T-helper 2 cell treated with Interferon-gamma antibody and Interleukin-4, amounts not matched to agents 100 ng/mL and 5 ng/mL, for 36 hours (primary cell): ENCODE measurements at regions not wholly inside any gene's neighbourhood (a gene's known extent, or its start where the extent isn't known, plus 50 kb on each side); places are given as distances from the start of the nearest gene placed in this dataset.
"Not testable (repeated sequence)": the region's sequence is repeated elsewhere in the genome, so short reads cannot be mapped to it uniquely, and the experiment has no call there.

Experiments used
- intact Hi-C: fragments of 100-400 bp; cut with micrococcal nuclease; formaldehyde crosslinking; loops from one replicate; pipeline ENCODE4 v1.15.1; 2023

DNA sequence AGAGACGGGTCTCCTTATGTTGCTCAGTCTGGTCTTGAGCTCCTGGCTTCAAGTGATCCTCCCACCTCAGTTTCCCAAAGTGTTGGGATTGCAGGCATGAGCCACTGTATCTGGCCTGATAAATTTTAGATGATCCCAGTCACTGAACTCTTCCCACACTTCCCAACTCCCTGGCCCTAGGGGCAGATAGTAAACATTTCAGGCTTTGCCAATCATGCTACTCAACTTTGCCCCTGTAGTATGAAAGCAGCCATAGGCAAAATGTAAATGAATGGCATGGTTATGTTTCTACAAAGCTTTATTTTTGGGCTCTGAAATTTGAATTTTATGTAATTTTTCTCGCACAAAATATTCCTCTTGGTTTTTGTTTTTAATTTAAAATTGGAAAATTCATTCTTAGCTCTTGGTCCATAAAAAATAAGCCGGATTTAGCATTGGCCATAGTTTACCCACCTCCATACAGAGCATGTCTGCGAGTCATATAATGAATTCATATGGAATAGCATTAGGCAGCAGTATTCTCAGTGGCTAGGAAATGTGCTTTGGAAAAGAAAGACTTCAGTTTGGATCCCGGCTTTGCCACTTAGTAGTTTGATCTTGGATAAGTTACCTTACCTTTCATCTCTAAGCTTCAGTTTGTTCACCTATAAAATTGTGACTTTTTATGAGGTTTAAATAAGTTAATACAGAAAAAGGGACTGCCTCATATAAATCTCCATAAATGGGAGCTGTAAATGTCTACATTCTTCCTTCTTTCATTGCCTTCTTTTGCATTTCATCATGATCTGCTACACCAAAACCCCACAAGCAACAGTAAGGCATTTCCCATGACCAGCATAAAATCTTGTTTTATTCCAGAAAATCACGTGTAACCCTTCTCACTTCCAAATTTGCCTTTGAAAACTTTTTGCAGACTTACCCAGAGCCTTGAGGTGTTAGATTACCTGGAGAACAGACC is 360.3 kb upstream of the TPM1 start:
- intact Hi-C loops = no loop called here

GRCh38 chr15:62683192-62683591 is 359.4 kb upstream of the TPM1 start:
- intact Hi-C loops = not testable (repeated sequence)

GRCh38 chr15:62684123-62684808 is 358.3 kb upstream of the TPM1 start:
- intact Hi-C loops = no loop called here

GRCh38 chr15:62691008-62691407 is 351.5 kb upstream of the TPM1 start:
- intact Hi-C loops = no loop called here

GRCh38 chr15:62697636-62698035 is 344.9 kb upstream of the TPM1 start:
- intact Hi-C loops = no loop called here

DNA sequence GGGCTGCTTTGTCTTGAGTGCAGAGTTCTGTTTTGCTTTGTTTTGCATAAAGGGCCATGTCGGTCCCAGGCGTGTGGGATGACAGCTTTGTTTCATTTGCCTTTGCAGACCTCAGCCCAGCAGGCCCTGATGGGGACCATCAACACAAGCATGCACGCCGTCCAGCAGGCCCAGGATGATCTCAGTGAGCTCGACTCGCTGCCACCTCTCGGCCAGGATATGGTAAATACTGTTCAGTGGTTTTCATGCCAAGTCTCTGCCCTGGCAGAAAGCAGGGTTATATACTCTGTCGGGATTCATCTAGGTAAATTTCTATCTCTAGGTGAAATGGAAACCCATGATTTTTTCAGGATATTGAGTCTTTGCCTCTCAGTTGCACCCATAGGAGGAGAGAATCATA is 343.9 kb upstream of the TPM1 start:
- intact Hi-C loops = no loop called here

- intact Hi-C loops = no loop called here
Measured at GRCh38 chr15:62706317-62706716, 336.2 kb upstream of the TPM1 start.

DNA sequence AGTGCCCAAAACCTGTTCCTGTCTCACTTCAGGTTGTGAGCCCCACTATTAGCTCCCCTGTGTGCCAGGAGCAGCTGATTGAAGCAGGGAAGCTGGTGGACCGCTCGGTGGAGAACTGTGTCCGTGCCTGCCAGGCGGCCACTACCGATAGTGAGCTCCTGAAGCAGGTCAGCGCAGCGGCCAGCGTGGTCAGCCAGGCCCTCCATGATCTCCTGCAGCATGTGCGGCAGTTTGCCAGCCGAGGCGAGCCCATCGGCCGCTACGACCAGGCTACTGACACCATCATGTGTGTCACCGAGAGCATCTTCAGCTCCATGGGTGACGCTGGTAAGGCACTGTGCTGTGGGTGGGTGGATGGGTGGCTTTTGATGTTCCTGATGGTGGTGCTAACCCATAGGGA is 334.1 kb upstream of the TPM1 start:
- intact Hi-C loops = no loop called here

DNA sequence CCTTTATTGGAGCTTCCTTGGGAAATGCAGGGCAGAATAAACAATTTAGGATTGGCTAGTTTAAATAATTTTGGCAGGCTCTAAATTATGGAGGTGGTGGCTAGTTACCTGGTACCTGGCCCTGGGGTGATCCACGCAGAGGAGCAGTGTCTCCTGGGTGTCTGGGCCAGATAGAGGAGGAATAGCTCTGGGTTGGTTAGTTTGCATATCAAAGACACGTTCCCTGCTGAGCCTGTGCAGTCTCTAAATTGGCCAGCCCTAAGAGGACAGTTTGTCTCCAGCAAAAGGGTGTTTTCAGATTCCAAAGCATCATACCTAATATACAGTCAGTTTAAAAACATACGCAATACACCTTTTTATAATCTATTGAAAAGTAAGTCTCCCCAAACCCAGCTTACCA is 333.3 kb upstream of the TPM1 start:
- intact Hi-C loops = no loop called here

DNA sequence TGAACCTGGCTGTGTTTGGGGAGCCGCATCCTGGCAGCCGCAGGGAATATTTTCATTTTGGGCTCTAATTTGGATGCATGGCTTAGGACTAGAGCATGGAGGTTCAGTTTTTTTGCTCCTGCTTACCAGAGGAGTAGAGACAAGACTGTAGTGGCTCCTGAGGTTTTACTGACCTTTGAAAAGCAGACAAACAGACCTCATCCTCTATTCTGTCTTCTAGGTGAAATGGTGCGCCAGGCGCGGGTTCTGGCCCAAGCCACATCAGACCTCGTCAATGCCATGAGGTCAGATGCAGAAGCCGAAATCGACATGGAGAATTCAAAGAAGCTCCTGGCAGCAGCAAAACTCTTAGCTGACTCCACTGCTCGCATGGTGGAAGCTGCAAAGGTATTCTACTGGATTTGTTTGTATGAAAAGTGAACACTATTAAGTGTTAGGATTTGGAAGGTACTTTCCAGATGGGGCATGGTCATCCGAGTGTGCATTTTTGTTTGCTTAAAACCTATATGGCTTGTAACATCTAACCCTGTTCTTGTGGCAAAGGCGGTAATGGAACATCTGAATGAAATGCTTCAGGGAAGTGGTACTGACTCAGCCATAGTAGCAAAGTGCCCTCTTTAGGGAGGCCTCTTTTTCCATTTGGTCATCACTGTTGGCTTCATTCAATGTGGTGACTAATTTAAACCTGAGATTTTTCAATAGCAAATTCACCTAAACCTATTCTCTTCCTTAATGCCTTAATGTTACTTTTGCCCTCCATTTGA is 330.7 kb upstream of the TPM1 start:
- intact Hi-C loops = no loop called here

DNA sequence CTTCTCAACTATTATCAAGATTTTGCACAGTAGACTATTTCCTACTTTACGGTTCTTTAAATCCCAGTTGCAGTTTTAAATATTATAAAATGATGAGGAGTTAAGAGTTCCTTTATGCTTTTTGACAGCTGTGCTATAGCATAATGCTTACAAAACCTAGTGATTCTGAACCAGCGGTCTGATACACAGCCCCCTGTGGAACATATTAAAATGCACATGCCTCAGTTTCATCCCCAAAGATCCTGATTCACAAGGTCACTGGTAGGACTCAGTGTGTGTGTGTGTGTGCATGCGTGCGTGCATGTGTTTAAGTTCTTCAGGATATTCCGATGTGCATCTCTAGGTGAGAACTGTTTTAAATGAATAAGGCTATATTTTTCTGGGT is 330.1 kb upstream of the TPM1 start:
- intact Hi-C loops = no loop called here

- intact Hi-C loops = no loop called here
Measured at GRCh38 chr15:62715946-62716345, 326.6 kb upstream of the TPM1 start.

DNA sequence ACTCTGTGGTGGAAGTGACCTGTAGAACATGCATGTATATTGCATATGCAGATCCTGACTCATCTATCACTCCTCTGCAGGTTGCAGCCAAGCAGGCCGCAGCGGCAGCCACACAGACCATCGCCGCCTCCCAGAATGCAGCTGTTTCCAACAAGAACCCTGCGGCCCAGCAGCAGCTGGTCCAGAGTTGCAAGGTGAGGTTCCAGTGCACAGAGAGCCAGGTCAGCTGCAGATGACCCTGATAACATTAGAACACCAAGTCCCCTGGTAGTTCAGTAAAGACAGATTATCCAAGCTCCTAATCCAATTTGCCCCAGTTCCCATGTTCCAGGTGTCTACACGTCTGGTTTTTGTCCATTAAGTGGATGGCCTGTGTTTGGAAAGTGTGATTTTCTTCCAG is 325.1 kb upstream of the TPM1 start:
- intact Hi-C loops = no loop called here

- intact Hi-C loops = no loop called here
Measured at GRCh38 chr15:62719316-62719715, 323.2 kb upstream of the TPM1 start.

- intact Hi-C loops = no loop called here
Measured at GRCh38 chr15:62722237-62722636, 320.3 kb upstream of the TPM1 start.

DNA sequence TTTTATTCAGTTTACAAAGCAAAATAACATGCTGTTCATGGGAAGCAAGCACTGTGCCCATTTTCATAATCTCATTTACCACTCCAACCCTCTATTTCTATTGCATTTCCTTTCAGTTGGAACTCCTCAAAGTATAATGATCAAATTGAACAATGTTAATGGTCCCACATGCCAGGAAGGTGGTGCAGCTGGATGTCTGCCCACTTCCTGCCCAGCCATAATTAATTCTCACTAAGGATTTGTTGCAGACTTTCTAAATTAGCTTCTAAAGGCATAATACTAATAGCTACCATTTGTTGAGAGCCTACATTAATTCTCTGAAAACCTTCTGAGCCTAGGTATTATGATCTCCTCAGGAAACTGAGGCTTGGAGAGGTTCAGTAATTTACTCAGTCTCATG is 316.1 kb upstream of the TPM1 start:
- intact Hi-C loops = no loop called here

- intact Hi-C loops = no loop called here
Measured at GRCh38 chr15:62727501-62727900, 315.0 kb upstream of the TPM1 start.

DNA sequence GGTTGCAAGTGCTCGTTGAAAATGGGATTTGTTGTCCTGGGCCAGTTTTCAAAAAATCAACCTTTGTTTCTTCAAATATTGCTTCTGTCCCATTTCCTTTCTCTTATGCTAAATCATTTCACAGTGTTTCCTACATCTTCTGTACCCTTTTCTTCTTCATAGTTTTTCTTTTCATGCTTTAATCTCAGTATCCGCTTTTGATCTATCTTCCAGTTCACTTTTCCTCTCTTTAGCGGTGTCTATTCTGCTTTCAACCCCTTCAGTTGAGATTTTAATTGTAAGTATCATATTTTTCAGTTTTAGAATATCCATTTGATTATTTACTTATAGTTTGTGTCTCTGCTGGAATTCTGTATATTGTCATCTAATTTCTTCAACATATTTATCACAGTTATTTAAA is 311.7 kb upstream of the TPM1 start:
- intact Hi-C loops = no loop called here

DNA sequence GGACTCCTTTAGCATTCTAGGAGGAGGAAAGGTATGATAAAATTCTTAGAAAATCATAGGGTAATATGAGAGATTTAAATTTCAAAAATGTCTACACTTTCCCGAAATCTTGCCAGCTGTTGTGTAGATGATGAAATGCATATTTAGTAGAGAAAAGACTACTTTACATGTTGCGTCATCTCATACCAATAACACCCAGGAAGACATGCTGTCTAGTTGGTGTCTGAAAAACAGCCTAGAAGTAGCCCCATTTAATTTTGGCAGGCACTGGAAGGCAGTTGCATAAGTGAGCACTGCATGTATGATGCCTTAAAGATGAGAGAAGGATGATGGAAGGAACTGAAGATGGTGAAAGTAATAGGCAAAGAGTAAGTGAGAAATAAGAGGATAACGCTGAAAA is 310.5 kb upstream of the TPM1 start:
- intact Hi-C loops = no loop called here

- intact Hi-C loops = no loop called here
Measured at GRCh38 chr15:62734706-62735105, 307.8 kb upstream of the TPM1 start.

GRCh38 chr15:62736756-62737155 is 305.8 kb upstream of the TPM1 start:
- intact Hi-C loops = no loop called here

GRCh38 chr15:62737551-62737950 is 305.0 kb upstream of the TPM1 start:
- intact Hi-C loops = no loop called here
